GM12891 (cell line): ENCODE measurements at regions not wholly inside any gene's neighbourhood (a gene's known extent, or its start where the extent isn't known, plus 50 kb on each side); places are given as distances from the start of the nearest gene placed in this dataset.

Source experiments
- POLR2A ChIP-seq: IDR thresholded peaks from 2 replicates; pipeline ENCODE4 v1.6.1; 2011; ENCODE audit warnings: low read depth, low read length, control low read depth
- POLR2AphosphoS5 ChIP-seq: IDR thresholded peaks from 2 replicates; pipeline ENCODE4 v1.6.1; 2011; ENCODE audit warnings: low read depth, low read length, control low read depth
- POU2F2 ChIP-seq: IDR thresholded peaks from 2 replicates; pipeline ENCODE4 v1.6.1; 2011; ENCODE audit warnings: low read depth, mild to moderate bottlenecking, control low read depth, low read length, moderate library complexity
- TAF1 ChIP-seq: IDR thresholded peaks from 2 replicates; pipeline ENCODE4 v1.6.1; 2011; ENCODE audit warnings: low read depth, low read length, control low read depth

GRCh38 chr13:109669234-109669612 lies 117.2 kb downstream of the IRS2 start:
- no peak for TF ChIP-seq POU2F2
- TF ChIP-seq POLR2A, result no peak
- no peak for TF ChIP-seq POLR2AphosphoS5
- no peak for TF ChIP-seq TAF1
